CD14-positive monocyte (primary cell): ENCODE measurements at regions not wholly inside any gene's neighbourhood (a gene's known extent, or its start where the extent isn't known, plus 50 kb on each side); places are given as distances from the start of the nearest gene placed in this dataset.

Experiments
- DNase-seq, 3 donors: peaks; one replicate each; pipeline ENCODE4 v3.0.0-alpha.2; 2011 to 2022
- H2AFZ ChIP-seq: 2 replicates; pipeline ENCODE4 v1.6.0; 2012; ENCODE audit warnings: mild to moderate bottlenecking, low read depth, low read length, inconsistent platforms; ENCODE audit not compliant: insufficient read depth, poor library complexity, severe bottlenecking
- H3K27ac ChIP-seq, 2 donors: 1 replicate in 1 of 2; 2 replicates in 1 of 2; pipeline ENCODE4 v1.5.1; 2012 to 2013; ENCODE audit warnings: low read length in 2 of 2, control low read depth in 1 of 2, inconsistent platforms in 1 of 2, low read depth in 1 of 2, mild to moderate bottlenecking in 1 of 2
- H3K27me3 ChIP-seq, 2 donors: one replicate each; pipeline versions ENCODE4 v1.6.0 to v1.6.1; 2011 to 2013; ENCODE audit warnings: low read length in 2 of 2; ENCODE audit not compliant: control insufficient read depth in 2 of 2, insufficient read depth in 2 of 2
- H3K36me3 ChIP-seq, 2 donors: replicated peaks in 1 of 2; 1 replicate in 1 of 2; 2 replicates in 1 of 2; pipeline versions ENCODE4 v1.5.1 to v1.6.1; 2012 to 2013; ENCODE audit warnings: low read length in 2 of 2, control low read depth in 1 of 2, inconsistent platforms in 1 of 2, mild to moderate bottlenecking in 1 of 2; ENCODE audit not compliant: insufficient read depth in 2 of 2, control insufficient read depth in 1 of 2
- H3K4me1 ChIP-seq, 2 donors: 1 replicate in 1 of 2; 2 replicates in 1 of 2; pipeline versions ENCODE4 v1.5.1 to v1.6.1; 2012 to 2013; ENCODE audit warnings: low read length in 2 of 2, control low read depth in 1 of 2, inconsistent platforms in 1 of 2, mild to moderate bottlenecking in 1 of 2, moderate library complexity in 1 of 2; ENCODE audit not compliant: insufficient read depth in 2 of 2, control insufficient read depth in 1 of 2
- H3K4me2 ChIP-seq: replicated peaks from 2 replicates; pipeline ENCODE3; 2012; ENCODE audit warnings: low read length, moderate library complexity, mild to moderate bottlenecking; ENCODE audit not compliant: poor library complexity, severe bottlenecking; ENCODE audit errors: extremely low read depth
- H3K4me3 ChIP-seq, 3 experiments: fragments of 200-600 bp in 1 of 3; sonication (generic) in 1 of 3; replicated peaks in 1 of 3; 1 replicate in 2 of 3; 2 replicates in 1 of 3; pipeline ENCODE4 v1.5.1; 2011 to 2013; ENCODE audit warnings: low read length in 3 of 3, mild to moderate bottlenecking in 3 of 3, control low read depth in 2 of 3, low read depth in 2 of 3, inconsistent platforms in 1 of 3, moderate library complexity in 1 of 3
- H3K79me2 ChIP-seq: 2 replicates; pipeline ENCODE4 v1.6.0; 2012; ENCODE audit warnings: mild to moderate bottlenecking, control low read depth, inconsistent platforms, low read length, moderate library complexity; ENCODE audit not compliant: insufficient read depth
- H3K9ac ChIP-seq: 2 replicates; pipeline ENCODE4 v1.6.0; 2017; ENCODE audit warnings: low read length, mild to moderate bottlenecking; ENCODE audit not compliant: insufficient read depth, poor library complexity, severe bottlenecking
- H3K9me3 ChIP-seq, 2 donors: replicated peaks in 1 of 2; 1 replicate in 1 of 2; 2 replicates in 1 of 2; pipeline versions ENCODE4 v1.5.1 to v1.6.1; 2012 to 2013; ENCODE audit warnings: low read length in 2 of 2, control low read depth in 1 of 2; ENCODE audit not compliant: control insufficient read depth in 1 of 2, insufficient read depth in 1 of 2
- H4K20me1 ChIP-seq: 2 replicates; pipeline ENCODE4 v1.6.0; 2012; ENCODE audit warnings: mild to moderate bottlenecking, low read length, control low read depth, moderate library complexity; ENCODE audit not compliant: insufficient read depth
- H3K27ac Mint-ChIP-seq, 7 donors: one replicate each; pipeline ENCODE4 v1.8.0; 2020; ENCODE audit warnings: mild to moderate bottlenecking in 7 of 7, mixed read lengths in 7 of 7, moderate library complexity in 6 of 7, inconsistent platforms in 2 of 7
- H3K27me3 Mint-ChIP-seq, 3 donors: one replicate each; pipeline ENCODE4 v1.8.0; 2021 to 2022; ENCODE audit warnings: low read depth in 3 of 3, mild to moderate bottlenecking in 3 of 3, mixed read lengths in 3 of 3, moderate library complexity in 3 of 3, inconsistent platforms in 1 of 3
- H3K36me3 Mint-ChIP-seq, 2 donors: one replicate each; pipeline ENCODE4 v1.8.0; 2020; ENCODE audit warnings: mixed read lengths in 2 of 2, inconsistent platforms in 1 of 2, mild to moderate bottlenecking in 1 of 2
- H3K4me1 Mint-ChIP-seq: one replicate; pipeline ENCODE4 v1.8.0; 2020; ENCODE audit warnings: mild to moderate bottlenecking, mixed read lengths
- H3K4me3 Mint-ChIP-seq, 2 donors: one replicate each; pipeline ENCODE4 v1.8.0; 2020; ENCODE audit warnings: mild to moderate bottlenecking in 2 of 2, mixed read lengths in 2 of 2, moderate library complexity in 1 of 2
- H3K9me3 Mint-ChIP-seq, 7 donors: one replicate each; pipeline ENCODE4 v1.8.0; 2020 to 2022; ENCODE audit warnings: mixed read lengths in 7 of 7, mild to moderate bottlenecking in 6 of 7, moderate library complexity in 6 of 7, inconsistent platforms in 2 of 7
- CTCF ChIP-seq: fragments of 200-600 bp; IDR thresholded peaks from one replicate; pipeline ENCODE4 v1.8.0; 2022; ENCODE audit warnings: antibody characterized with exemption, mild to moderate bottlenecking
- WGBS: methylation state at CpG from one replicate; pipeline ENCODE4 v1.1.5; 2013; ENCODE audit warnings: missing lambda C conversion rate; ENCODE audit not compliant: insufficient coverage; 5-methylcytosine and 5-hydroxymethylcytosine counted together
- intact Hi-C, 2 donors: fragments of 100-400 bp; cut with micrococcal nuclease; formaldehyde crosslinking; loops; one replicate each; pipeline versions ENCODE4 v1.15.0 to v1.15.1; 2023

GRCh38 chr2:53535234-53535840 lies 232.3 kb upstream of the CHAC2 start:
- no peaks in the 10 kb centered on the region for H3K4me1 ChIP-seq
- no peaks in the 10 kb centered on the region for H3K9me3 ChIP-seq
- no peak overlapping the region for H2AFZ ChIP-seq
- no peak overlapping the region for H3K27ac ChIP-seq
- intact Hi-C loops, result no loop called here
- H3K4me2 ChIP-seq, result no peak overlapping the region
- H3K27me3 ChIP-seq, result no peaks in the 10 kb centered on the region
- H3K79me2 ChIP-seq, result no peaks in the 10 kb centered on the region
- no peaks in the 10 kb centered on the region for H3K36me3 ChIP-seq
- H3K9ac ChIP-seq, result no peak overlapping the region
- 98% methylated on average over 4 of the region's 4 CpGs for WGBS
- no peak for TF ChIP-seq CTCF
- Mint-ChIP-seq H3K9me3 (peaks cover 3 to 14% (median 8%) of the 10 kb centered on the region in 7 donors), H3K27me3 (peaks cover 0 to 4% (median 0%) of the 10 kb centered on the region in 3 donors), H3K27ac (no peak overlapping the region), H3K36me3 (no peaks in the 10 kb centered on the region), H3K4me3 (no peak overlapping the region), H3K4me1 (no peaks in the 10 kb centered on the region)
- H3K4me3 ChIP-seq, result no peak overlapping the region
- DNase-seq, result no peak
- H4K20me1 ChIP-seq, result no peaks in the 10 kb centered on the region

GRCh38 chr2:53530126-53530525 lies 237.5 kb upstream of the CHAC2 start:
- Histone ChIP-seq H3K9me3 (no peaks in the 10 kb centered on the region), H3K4me1 (no peaks in the 10 kb centered on the region)
- no peaks in the 10 kb centered on the region for H3K36me3 Mint-ChIP-seq

More at GRCh38 chr2:53530126-53530525, 237.5 kb upstream of the CHAC2 start:
- Mint-ChIP-seq H3K27ac (no peak overlapping the region), H3K4me3 (no peak overlapping the region), H3K27me3 (peaks cover 0 to 4% (median 0%) of the 10 kb centered on the region in 3 donors), H3K4me1 (no peaks in the 10 kb centered on the region), H3K9me3 (peaks cover 3 to 25% (median 8%) of the 10 kb centered on the region in 7 donors)
- Histone ChIP-seq H3K9ac (no peak overlapping the region), H3K27ac (no peak overlapping the region), H3K27me3 (no peaks in the 10 kb centered on the region), H2AFZ (no peak overlapping the region), H3K4me2 (no peak overlapping the region), H3K36me3 (no peaks in the 10 kb centered on the region), H3K4me3 (no peak overlapping the region), H3K79me2 (no peaks in the 10 kb centered on the region), H4K20me1 (no peaks in the 10 kb centered on the region)
- intact Hi-C loops, result no loop called here
- DNase-seq, result no peak
- no peak for TF ChIP-seq CTCF
